ENCODE measurements at regions not wholly inside any gene's neighbourhood (a gene's known extent, or its start where the extent isn't known, plus 50 kb on each side); places are given as distances from the start of the nearest gene placed in this dataset.

DNA sequence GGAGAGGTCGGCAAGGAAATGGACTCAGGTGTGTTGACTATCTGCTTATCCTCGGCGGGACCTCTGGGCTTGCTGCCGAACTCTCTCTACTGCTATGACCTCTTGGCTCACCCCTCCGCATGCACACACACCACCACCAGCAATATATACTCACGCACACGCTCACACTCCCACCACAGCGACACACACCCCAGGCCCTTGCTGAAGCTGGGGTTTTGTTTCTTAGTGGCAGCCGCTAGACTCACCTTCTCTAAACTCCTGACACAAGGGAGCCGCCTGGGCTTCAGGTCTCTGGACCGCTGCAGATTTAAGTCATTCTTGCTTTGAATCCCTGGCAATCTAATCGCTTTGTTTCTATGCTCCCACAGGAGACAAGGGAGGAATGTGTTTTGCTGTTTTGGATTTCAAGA, 59.4 kb upstream of the BACH2 start:
- TF ChIP-seq ARNTL (CRISPR knock-in tag; IDR thresholded peaks at IDR 0.05; ENCODE audit: borderline replicate concordance, low read depth) (no peak), ZNF70 (CRISPR knock-in tag; IDR thresholded peaks at IDR 0.05) (no peak), GLIS3 (CRISPR knock-in tag; IDR thresholded peaks at IDR 0.05) (no peak), ZFP30 (CRISPR knock-in tag; IDR thresholded peaks at IDR 0.05) (no peak), ESRRG (CRISPR knock-in tag; IDR thresholded peaks at IDR 0.05) (no peak)
- TF ChIP-seq, protein P1, sequence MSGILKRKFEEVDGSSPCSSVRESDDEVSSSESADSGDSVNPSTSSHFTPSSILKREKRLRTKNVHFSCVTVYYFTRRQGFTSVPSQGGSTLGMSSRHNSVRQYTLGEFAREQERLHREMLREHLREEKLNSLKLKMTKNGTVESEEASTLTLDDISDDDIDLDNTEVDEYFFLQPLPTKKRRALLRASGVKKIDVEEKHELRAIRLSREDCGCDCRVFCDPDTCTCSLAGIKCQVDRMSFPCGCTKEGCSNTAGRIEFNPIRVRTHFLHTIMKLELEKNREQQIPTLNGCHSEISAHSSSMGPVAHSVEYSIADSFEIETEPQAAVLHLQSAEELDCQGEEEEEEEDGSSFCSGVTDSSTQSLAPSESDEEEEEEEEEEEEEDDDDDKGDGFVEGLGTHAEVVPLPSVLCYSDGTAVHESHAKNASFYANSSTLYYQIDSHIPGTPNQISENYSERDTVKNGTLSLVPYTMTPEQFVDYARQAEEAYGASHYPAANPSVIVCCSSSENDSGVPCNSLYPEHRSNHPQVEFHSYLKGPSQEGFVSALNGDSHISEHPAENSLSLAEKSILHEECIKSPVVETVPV (CRISPR knock-in tag; IDR thresholded peaks at IDR 0.05), result no peak
- TF ChIP-seq, protein P2, sequence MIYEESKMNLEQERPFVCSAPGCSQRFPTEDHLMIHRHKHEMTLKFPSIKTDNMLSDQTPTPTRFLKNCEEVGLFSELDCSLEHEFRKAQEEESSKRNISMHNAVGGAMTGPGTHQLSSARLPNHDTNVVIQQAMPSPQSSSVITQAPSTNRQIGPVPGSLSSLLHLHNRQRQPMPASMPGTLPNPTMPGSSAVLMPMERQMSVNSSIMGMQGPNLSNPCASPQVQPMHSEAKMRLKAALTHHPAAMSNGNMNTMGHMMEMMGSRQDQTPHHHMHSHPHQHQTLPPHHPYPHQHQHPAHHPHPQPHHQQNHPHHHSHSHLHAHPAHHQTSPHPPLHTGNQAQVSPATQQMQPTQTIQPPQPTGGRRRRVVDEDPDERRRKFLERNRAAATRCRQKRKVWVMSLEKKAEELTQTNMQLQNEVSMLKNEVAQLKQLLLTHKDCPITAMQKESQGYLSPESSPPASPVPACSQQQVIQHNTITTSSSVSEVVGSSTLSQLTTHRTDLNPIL (CRISPR knock-in tag; IDR thresholded peaks at IDR 0.05; ENCODE audit: low read depth), result no peak
- TF ChIP-seq, protein P3, sequence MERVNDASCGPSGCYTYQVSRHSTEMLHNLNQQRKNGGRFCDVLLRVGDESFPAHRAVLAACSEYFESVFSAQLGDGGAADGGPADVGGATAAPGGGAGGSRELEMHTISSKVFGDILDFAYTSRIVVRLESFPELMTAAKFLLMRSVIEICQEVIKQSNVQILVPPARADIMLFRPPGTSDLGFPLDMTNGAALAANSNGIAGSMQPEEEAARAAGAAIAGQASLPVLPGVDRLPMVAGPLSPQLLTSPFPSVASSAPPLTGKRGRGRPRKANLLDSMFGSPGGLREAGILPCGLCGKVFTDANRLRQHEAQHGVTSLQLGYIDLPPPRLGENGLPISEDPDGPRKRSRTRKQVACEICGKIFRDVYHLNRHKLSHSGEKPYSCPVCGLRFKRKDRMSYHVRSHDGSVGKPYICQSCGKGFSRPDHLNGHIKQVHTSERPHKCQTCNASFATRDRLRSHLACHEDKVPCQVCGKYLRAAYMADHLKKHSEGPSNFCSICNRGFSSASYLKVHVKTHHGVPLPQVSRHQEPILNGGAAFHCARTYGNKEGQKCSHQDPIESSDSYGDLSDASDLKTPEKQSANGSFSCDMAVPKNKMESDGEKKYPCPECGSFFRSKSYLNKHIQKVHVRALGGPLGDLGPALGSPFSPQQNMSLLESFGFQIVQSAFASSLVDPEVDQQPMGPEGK (CRISPR knock-in tag; IDR thresholded peaks at IDR 0.05; ENCODE audit: borderline replicate concordance), result no peak

All from SK-N-SH treated with all-trans-retinoic acid at 6 μM for 48 hours (cell line).